PC-3 (cell line): ENCODE measurements at regions not wholly inside any gene's neighbourhood (a gene's known extent, or its start where the extent isn't known, plus 50 kb on each side); places are given as distances from the start of the nearest gene placed in this dataset.

ENCODE experiments used
- ATAC-seq: fragments of 200-7000 bp; cut with Tn5 transposase; 2 replicates; pipeline ENCODE4 v1.9.1; 2020; ENCODE audit warnings: mild to moderate bottlenecking, moderate library complexity
- BruUV-seq: library from RNA; stranded (reverse); fragments of 400-500 nt; replicated peaks from 2 replicates; lab custom pipeline; 2021; lab: Mats Ljungman, UMichigan
- CTCF ChIA-PET: fragments of 300-600 bp; sonication (Branson Sonifier 250); formaldehyde crosslinking; loops from one replicate; lab custom pipeline; 2022; ENCODE audit warnings: antibody characterized with exemption; lab: Charles Lee
- POLR2A ChIA-PET: fragments of 300-600 bp; sonication (Branson Sonifier 250); formaldehyde crosslinking; loops from one replicate; lab custom pipeline; 2022; ENCODE audit warnings: antibody characterized with exemption; ENCODE audit not compliant: unreplicated experiment; lab: Charles Lee
- DNase-seq: peaks from one replicate; pipeline ENCODE4 v3.0.0-alpha.2; 2015
- H2AFZ ChIP-seq: fragments of 300-600 bp; sonication (generic); 2 replicates; pipeline ENCODE4 v1.6.0; 2016; ENCODE audit warnings: antibody characterized with exemption, low read length
- H3F3A ChIP-seq: fragments of 300-600 bp; sonication (generic); one replicate; pipeline ENCODE4 v1.6.0; 2017; ENCODE audit warnings: antibody characterized with exemption, low read length, control low read depth, mild to moderate bottlenecking; ENCODE audit not compliant: unreplicated experiment
- H3K27ac ChIP-seq: fragments of 300-600 bp; sonication (generic); 2 replicates; pipeline ENCODE4 v1.5.1; 2016; ENCODE audit warnings: mild to moderate bottlenecking, low read length
- H3K27me3 ChIP-seq: fragments of 300-600 bp; sonication (generic); 2 replicates; pipeline ENCODE4 v1.6.1; 2016; ENCODE audit warnings: low read length, mixed read lengths
- H3K36me3 ChIP-seq: fragments of 300-600 bp; sonication (generic); 2 replicates; pipeline ENCODE4 v1.6.1; 2016; ENCODE audit warnings: low read depth, mixed run types, low read length, mixed read lengths
- H3K4me1 ChIP-seq: fragments of 300-600 bp; sonication (generic); 2 replicates; pipeline ENCODE4 v1.5.1; 2016; ENCODE audit warnings: low read length; ENCODE audit not compliant: insufficient read depth
- H3K4me2 ChIP-seq: fragments of 300-600 bp; sonication (generic); 2 replicates; pipeline ENCODE4 v1.6.0; 2016; ENCODE audit warnings: low read length
- H3K4me3 ChIP-seq: fragments of 300-600 bp; sonication (generic); 2 replicates; pipeline ENCODE4 v1.5.1; 2016; ENCODE audit warnings: mild to moderate bottlenecking, low read length, mixed read lengths
- H3K79me2 ChIP-seq: fragments of 300-600 bp; sonication (generic); 2 replicates; pipeline ENCODE4 v1.6.1; 2017; ENCODE audit warnings: low read length, mixed read lengths
- H3K9ac ChIP-seq: fragments of 300-600 bp; sonication (generic); 2 replicates; pipeline ENCODE4 v1.6.0; 2016; ENCODE audit warnings: mild to moderate bottlenecking, low read length
- H3K9me2 ChIP-seq: fragments of 300-600 bp; sonication (generic); replicated peaks from 2 replicates; pipeline ENCODE4 v1.6.1; 2016; ENCODE audit warnings: mixed run types, low read length, mixed read lengths
- H3K9me3 ChIP-seq: fragments of 300-600 bp; sonication (generic); 2 replicates; pipeline ENCODE4 v1.6.1; 2016; ENCODE audit warnings: low read length, mixed read lengths
- H4K20me1 ChIP-seq: fragments of 300-600 bp; sonication (generic); 2 replicates; pipeline ENCODE4 v1.6.1; 2016; ENCODE audit warnings: low read length, mixed read lengths
- EZH2 ChIP-seq: fragments of 300-600 bp; sonication (generic); IDR thresholded peaks from one replicate; pipeline ENCODE4 v1.6.1; 2017; ENCODE audit warnings: antibody characterized with exemption, mild to moderate bottlenecking, low read length; ENCODE audit not compliant: unreplicated experiment
- EZH2phosphoT487 ChIP-seq: fragments of 300-600 bp; sonication (generic); IDR thresholded peaks from 2 replicates; pipeline ENCODE4 v1.6.1; 2018; ENCODE audit warnings: mild to moderate bottlenecking, antibody characterized with exemption, low read length, borderline replicate concordance
- intact Hi-C: fragments of 100-400 bp; cut with micrococcal nuclease; formaldehyde crosslinking; loops from 2 replicates; pipeline ENCODE4 v1.9.0; 2023
- TF ChIP-seq, protein P1 (sequence below): fragments of 300-600 bp; sonication (generic); conservative IDR thresholded peaks from 2 replicates; pipeline ENCODE4 v1.5.1; 2017; ENCODE audit warnings: antibody characterized with exemption, low read depth, mild to moderate bottlenecking, low read length

DNA sequence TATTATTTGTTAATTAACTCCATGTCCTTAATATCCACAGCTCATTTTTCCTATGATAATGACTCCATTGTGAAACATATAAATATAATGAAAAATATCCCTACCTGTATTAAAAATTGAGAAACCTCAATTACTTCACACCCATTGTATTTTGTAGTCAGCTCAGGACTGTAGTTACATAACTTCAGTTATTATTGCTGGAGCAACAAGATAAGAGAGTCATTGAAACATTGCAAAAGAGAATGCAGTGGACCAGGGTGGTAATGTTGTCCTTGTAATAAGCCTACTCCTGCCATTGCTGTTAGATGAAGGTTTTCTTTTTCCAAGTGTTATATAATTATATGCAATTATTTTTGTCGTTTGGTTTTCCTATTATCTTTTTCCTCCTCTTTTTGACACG, 184.4 kb downstream of the PRL start:
- Histone ChIP-seq H3K27ac (peak overlapping the region; percentile 97), H3K36me3 (no peaks in the 10 kb centered on the region), H4K20me1 (no peaks in the 10 kb centered on the region), H3F3A (no peaks in the 10 kb centered on the region), H3K27me3 (no peaks in the 10 kb centered on the region), H3K9me2 (no peaks in the 10 kb centered on the region), H2AFZ (no peak overlapping the region), H3K4me1 (peaks cover 20% of the 10 kb centered on the region), H3K9me3 (no peaks in the 10 kb centered on the region), H3K4me3 (no peak overlapping the region), H3K4me2 (peak overlapping the region; percentile 60), H3K9ac (peak overlapping the region; percentile 81), H3K79me2 (no peaks in the 10 kb centered on the region)
- BruUV-seq: no TSS peak
- ChIA-PET POLR2A (interaction anchor here (0.5 kb wide), 1 partner anchor 524 kb away, joined by 23 read pairs; no protein-coding TSS in a partner anchor), CTCF (interaction anchor here (0.6 kb wide), 1 partner anchor 446 kb away, joined by 3 read pairs; no protein-coding TSS in a partner anchor)
- DNase-seq: no peak
- intact Hi-C loops: loop anchor here (5.0 to 10.0 kb wide), 4 partner anchors 135 to 515 kb away; no protein-coding TSS in a partner anchor
- TF ChIP-seq EZH2: no peak
- TF ChIP-seq, protein P1, sequence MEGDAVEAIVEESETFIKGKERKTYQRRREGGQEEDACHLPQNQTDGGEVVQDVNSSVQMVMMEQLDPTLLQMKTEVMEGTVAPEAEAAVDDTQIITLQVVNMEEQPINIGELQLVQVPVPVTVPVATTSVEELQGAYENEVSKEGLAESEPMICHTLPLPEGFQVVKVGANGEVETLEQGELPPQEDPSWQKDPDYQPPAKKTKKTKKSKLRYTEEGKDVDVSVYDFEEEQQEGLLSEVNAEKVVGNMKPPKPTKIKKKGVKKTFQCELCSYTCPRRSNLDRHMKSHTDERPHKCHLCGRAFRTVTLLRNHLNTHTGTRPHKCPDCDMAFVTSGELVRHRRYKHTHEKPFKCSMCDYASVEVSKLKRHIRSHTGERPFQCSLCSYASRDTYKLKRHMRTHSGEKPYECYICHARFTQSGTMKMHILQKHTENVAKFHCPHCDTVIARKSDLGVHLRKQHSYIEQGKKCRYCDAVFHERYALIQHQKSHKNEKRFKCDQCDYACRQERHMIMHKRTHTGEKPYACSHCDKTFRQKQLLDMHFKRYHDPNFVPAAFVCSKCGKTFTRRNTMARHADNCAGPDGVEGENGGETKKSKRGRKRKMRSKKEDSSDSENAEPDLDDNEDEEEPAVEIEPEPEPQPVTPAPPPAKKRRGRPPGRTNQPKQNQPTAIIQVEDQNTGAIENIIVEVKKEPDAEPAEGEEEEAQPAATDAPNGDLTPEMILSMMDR: no peak
- no peak for TF ChIP-seq EZH2phosphoT487
- ATAC-seq: no peak

DNA sequence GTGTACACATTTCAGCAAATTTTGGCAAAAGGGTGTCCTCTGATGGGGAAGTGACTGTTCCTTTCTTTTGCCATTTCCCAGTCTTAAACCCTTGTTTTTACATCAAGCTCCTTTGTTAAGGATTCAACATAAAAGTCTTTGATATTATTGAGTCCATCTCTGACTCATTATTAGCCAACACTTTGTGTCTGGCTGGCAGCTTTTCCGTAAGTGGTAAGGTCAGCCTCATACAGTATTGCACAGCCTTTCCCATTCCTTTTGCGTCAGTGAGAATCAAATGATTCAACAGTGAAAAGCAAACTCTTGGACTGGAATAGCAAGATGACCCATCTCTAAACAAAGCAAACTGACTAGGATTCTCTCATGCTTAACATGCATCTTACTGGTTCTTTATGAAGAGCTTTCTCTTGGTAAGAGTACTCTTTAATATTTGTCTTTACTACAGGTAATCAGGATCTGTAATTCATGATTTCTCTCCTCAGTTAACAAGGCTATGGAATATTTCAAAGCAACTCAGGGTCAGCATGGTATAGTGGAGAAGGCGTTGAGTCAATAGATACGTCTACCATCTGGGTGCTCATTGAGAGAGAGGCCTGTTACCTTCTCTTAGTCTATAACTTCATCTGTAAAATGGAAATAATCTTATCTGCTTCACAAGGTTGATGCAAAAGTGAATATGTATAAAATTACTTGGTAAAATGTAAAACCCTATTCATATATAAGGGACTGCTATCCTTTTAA, 183.6 kb downstream of the PRL start:
- peak overlapping the region; percentile 99 for H3K27ac ChIP-seq
- peaks cover 20% of the 10 kb centered on the region for H3K4me1 ChIP-seq
- ChIA-PET POLR2A (interaction anchor here (0.5 kb wide), 1 partner anchor 525 kb away, joined by 23 read pairs; no protein-coding TSS in a partner anchor), CTCF (interaction anchor here (0.6 kb wide), 1 partner anchor 143 kb away, joined by 3 read pairs; no protein-coding TSS in a partner anchor)
- H3K27me3 ChIP-seq: no peaks in the 10 kb centered on the region
- intact Hi-C loops: loop anchor here (5.0 to 10.0 kb wide), 4 partner anchors 134 to 516 kb away; no protein-coding TSS in a partner anchor
- 0 out of 2 replicates have a peak overlapping the region, but pooled peaks have one; percentile 33 for H2AFZ ChIP-seq
- no peaks in the 10 kb centered on the region for H3K79me2 ChIP-seq
- peak overlapping the region; percentile 81 for H3K9ac ChIP-seq
- BruUV-seq: no TSS peak
- H3F3A ChIP-seq: no peaks in the 10 kb centered on the region
- no peaks in the 10 kb centered on the region for H3K9me3 ChIP-seq
- H3K9me2 ChIP-seq: no peaks in the 10 kb centered on the region
- no peak for TF ChIP-seq EZH2
- TF ChIP-seq EZH2phosphoT487: no peak
- TF ChIP-seq, protein P1: no peak
- ATAC-seq (peak; percentile 98), DNase-seq (peak; percentile 98)
- no peaks in the 10 kb centered on the region for H3K36me3 ChIP-seq
- H3K4me2 ChIP-seq: peak overlapping the region; percentile 65
- no peaks in the 10 kb centered on the region for H4K20me1 ChIP-seq
- no peak overlapping the region for H3K4me3 ChIP-seq
